NCI-H1417 (cell line): ENCODE measurements at regions not wholly inside any gene's neighbourhood (a gene's known extent, or its start where the extent isn't known, plus 50 kb on each side); places are given as distances from the start of the nearest gene placed in this dataset.

ENCODE experiments used
- DNase-seq, 3 experiments: peaks; one replicate each; lab custom pipeline; 2025; lab: John Stamatoyannopoulos, UW

DNA sequence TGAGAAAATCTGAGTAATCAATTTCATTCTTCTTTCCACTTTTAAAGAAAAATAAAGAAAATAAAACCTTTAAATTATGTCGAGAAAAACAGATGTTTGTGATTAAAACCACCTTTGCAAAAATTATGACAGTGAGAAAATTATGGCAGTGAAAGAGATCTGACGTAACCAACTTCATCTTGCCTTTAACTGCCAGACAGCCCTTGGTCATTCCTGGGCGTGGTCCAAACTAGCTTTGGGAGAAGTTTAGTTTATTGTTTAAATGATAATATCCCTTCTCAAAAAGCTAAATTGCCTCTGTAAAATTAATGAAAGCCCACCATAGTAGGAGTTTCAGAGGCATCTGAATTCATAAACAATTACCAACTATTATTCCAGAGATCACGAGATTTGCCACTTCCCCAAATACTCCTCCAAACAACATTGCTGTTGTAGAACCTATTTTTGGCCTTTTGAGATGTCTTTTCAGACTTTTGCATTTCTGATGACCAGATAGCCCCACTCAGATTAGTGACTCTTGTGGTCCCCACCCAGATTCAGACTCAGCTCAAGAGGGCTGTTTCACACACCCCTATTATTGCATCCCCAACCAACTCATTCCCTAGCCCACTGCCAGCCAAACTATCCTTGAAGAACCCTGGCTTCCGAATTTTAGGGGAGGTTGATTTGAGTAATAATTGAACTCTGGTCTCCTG is 664.4 kb upstream of the CBLB start:
- no peak for DNase-seq

DNA sequence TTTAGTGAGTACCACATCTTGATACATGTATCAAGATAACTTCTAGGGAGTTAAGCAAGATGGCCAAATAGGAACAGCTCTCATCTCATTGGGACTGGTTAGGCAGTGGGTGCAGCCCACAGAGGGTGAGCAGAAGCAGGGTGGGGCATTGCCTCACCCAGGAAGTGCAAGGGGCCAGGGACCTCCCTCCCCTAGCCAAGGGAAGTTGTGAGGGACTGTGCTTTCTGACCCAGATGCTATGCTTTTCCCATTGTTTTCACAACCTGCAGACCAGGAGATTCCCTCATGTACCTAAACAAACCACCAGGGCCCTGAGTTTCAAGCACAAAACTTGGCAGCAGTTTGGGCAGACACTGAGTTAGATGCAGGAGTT is 665.0 kb upstream of the CBLB start:
- DNase-seq: no peak

DNA sequence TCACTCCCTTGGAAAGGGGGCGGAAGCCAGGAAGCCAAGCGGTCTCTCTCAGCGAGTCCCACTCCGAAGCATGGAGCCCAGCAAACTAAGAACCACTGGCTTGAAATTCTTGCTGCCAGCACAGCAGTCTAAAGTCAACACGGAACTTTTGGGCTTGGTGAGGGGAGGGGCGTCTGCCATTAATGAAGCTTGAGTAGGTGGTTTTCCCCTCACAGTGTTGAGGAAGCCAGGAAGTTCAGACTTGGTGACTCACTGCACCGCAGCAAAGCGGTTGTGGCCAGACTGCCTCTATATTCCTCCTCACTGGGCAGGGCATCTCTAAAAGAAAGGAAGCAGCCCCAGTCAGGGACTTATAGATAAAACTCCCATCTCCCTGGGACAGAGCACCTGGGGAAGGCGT is 665.4 kb upstream of the CBLB start:
- no peak for DNase-seq

GRCh38 chr3:106540743-106541142 is 671.9 kb upstream of the CBLB start:
- no peak for DNase-seq

DNA sequence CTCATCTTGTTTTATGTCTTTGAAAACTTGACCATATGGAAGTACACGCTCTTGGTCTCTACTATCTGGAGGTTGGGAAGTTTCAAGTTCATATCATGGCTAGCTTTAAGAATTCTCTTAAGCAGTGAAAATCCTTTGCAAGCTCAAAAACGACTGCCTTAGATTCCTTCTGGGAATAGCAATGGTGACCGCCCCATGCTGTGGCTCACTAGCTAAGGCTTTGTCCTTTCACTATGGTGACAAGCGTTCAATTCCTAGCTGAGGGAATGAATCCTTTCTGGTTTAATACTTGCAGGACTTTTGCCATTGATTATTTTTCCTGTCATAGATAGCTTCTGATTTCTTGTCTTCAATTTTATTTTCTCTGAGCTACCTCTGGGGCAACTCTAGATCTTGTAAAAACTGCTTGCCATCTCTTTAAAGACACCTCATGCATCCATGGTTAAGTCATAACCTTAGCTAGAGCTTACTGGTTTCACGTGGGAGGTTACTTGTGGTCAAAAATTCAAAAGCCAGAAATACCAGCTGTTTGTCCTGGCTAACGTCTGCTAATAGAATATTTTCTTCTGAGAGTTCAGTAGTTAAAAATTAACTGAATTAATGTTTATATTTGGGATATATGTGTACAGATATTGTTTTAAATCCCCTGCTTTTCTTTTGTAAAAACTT is 673.4 kb upstream of the CBLB start:
- no peak for DNase-seq

- no peak for DNase-seq
Observed at GRCh38 chr3:106552351-106553043, 683.7 kb upstream of the CBLB start.

- no peak for DNase-seq
Observed at GRCh38 chr3:106560451-106560966, 691.7 kb upstream of the CBLB start.

DNA sequence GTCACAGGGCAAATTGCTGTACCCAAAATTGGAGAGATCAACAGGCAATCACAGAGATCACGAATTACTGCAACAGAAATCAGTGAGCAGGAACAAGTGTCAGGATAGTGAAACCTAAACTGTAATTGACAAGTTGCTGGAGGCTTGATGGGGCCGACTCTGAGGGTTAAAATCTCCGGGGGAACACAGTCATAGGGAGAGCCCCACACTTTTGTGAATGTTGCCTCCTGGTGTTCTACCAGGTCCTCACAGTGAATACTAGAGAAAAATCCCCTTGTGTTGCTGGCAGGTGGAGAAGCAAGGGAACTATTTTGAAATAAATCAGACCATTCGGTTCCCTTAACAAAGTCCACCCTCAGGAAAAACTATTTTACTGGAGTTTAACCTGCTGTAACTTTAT is 697.5 kb upstream of the CBLB start:
- DNase-seq: no peak

DNA sequence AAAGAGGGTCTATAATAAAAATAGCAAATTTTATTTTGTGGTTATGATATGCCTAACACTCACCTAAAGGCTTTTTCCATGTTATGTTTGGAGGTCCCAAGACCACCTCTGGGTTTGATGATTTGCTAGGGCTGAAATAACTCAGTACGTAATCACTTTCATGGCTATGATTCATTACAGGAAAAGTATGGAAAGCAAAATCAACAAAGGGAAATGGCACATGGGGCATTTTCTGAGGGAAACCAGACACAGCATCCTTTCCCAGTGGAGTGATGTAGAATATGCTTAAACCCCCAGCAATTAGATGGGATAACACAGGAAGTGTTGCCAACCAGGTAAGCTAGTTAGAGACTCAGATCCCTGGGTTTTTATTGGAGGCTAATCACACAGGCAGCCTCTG is 701.6 kb upstream of the CBLB start:
- no peak for DNase-seq

DNA sequence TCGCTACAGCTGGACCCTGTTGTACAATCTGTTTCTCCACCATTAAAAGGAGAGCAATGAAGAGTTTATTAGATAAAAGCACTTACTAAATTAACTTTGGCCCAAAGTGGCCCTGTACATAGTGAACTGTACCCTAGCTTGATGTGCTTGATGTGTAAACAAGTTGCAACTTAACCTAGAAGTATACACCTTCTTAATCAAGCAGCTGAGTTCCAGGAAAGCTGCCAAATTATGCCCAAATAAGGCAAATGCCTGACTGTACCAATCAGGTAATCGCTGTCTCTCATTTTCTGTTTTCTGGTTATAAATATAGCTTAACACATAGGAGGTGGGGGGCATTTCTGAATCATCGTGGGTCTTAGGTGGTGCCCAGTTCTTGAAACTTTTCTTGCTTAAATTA is 704.8 kb upstream of the CBLB start:
- no peak for DNase-seq

- DNase-seq: no peak
Observed at GRCh38 chr3:106575029-106575428, 706.2 kb upstream of the CBLB start.

DNA sequence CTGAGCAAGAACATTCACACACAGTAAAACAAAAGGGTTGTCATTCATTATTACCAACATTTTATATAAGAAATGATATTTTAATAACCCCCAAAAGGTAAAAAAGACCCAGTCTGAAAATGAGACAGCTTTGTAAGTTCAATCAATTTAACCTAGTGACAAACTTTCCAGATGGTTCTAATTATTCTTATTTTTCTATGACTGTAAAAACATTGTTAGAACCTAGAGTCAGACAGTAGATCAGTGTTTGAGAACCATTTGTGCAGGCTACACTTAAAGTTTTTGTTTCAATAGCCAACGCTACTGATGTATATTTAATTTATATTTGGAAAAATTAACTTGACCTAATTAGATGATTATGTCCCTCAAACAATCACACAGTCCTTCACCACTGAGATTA is 708.4 kb upstream of the CBLB start:
- no peak for DNase-seq

- DNase-seq: no peak
Observed at GRCh38 chr3:106578911-106579310, 710.1 kb upstream of the CBLB start.

DNA sequence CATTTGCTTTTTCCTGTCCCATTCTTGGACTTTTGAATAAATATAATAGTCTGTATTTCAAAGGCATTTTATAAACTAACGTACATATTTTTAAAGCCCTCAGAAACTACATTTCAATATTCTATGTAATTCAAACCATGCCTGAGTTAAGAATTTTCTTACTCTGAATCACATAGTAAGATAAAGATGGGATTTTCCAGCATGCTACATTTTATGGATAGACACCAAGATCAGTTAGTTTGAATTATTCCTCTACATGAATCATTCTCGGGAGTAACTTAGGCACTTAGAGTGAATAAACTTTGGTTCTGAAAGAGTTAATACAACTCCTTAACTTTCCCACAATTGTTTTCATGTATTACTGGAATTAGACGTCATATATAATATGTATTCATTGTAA is 713.3 kb upstream of the CBLB start:
- no peak for DNase-seq

- DNase-seq: no peak
Observed at GRCh38 chr3:106587551-106587950, 718.7 kb upstream of the CBLB start.

DNA sequence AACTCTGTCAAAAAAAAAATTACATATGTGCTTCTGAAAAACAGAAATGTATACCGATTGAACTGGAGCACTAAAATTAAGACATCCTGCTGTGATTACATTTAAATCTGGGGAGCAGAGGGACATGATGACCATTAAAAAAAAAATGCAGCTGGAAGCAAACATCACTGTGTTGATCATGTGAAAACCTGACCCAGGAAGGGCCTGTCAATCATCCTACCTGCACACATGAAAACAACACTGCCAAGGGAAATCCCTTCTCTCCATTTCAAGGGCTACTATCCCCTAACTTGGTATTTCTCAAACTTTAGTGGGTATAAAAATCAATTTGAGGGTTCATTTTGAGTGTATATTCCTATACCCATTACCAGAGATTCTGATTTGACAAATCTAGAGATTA is 719.9 kb upstream of the CBLB start:
- DNase-seq: no peak

DNA sequence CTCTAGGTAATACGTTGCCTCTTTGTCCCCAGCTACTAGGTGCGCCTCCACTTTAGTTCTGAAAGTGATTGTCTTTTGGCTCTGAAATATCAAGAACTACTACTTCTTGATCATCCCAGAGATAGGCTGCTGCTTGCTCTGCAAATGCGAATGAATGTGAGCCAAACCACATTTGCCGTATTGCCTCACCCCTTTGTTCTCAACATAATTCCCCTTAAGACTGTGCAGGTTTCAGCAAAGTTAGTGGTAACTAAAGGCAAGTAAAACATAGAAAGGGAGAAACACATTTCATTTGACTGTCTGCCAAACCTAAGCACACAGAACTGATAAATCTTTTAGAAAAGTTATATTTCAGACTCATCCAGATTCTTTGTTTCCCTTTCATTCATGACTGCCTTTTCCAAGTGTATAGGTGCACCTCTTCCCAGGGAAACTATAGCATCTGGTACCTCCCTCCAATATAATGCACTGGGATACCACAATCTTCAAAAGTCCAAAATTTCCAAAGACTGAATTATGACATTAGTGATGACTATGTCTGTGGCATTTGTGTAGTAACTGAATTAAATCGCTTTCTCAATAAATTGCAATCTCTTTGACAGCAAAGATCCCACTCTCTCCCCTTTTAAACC is 720.6 kb upstream of the CBLB start:
- DNase-seq: no peak

DNA sequence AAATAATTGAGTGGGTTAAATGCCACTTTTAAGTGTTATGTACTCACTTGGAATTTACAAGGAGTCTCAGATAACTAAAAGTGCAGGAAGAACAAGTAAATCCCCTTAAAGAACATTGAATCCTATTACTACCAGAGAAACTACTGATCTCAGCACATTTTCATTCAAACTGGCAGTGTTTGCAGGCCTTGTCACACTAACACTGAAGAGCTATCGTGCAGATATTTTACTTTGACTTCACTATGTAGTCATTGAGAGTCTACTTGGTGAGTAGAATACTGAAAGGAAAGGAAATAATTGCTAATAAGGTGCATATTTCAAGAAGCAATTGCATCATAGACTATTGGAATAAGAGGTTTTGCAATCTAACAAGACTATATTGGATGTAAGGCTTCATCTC is 721.4 kb upstream of the CBLB start:
- DNase-seq: no peak

DNA sequence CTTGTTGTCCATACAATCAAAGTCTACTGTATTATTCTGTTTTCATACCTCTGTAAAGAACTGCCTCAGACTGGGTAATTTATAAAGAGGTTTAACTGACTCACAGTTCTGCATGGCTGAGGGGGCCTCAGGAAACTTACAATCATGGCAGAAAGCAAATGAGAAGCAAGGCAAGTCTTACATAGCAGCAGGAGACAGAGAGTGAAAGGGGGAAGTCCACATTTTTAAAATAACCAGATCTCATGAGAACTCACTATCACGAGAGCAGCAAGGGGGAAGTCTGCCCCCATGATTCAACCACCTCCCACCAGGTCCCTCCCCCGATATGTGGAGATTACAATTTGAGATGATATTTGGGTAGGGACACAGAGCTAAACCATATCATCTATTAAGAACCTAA is 724.6 kb upstream of the CBLB start:
- DNase-seq: no peak

DNA sequence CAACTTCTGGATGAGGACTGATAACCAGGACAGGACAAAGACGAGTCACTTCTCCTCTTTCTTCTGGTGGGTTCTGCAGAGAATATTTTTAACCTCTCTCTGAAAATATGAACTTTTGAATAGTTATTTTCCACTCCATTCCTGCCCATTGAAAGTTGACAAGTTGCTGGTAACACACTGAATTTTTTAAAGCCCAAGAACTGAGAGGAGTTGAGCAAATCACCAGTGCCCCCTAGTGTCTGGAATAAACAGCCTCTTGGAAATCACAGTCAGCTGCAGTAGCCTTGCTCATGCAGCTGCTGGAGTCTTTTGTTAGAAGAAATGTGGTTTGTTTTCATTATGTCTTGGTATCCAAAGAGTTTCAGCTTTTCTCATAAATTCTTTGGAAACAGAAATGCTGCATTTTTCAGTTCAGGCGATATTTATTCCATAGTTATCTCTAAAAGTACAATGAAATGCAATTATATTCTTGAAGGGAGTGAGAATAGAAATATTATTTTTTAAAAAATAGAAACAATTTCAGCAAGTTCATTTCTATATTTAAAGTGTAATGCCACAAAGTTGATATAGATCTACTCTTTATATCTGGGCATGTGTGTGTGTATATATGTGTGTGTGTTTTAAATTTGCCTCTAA is 741.0 kb upstream of the CBLB start:
- peak; percentile 64 to 87 (median 78) for DNase-seq

- DNase-seq: no peak
Observed at GRCh38 chr3:106610362-106610959, 741.6 kb upstream of the CBLB start.

GRCh38 chr3:106611116-106611515 is 742.3 kb upstream of the CBLB start:
- DNase-seq: no peak
